HepG2 (cell line): ENCODE measurements at regions not wholly inside any gene's neighbourhood (a gene's known extent, or its start where the extent isn't known, plus 50 kb on each side); places are given as distances from the start of the nearest gene placed in this dataset.

Experiments
- ATAC-seq: fragments of 200-7000 bp; cut with Tn5 transposase; 3 replicates; pipeline ENCODE4 v1.9.1; 2020; ENCODE audit warnings: mild to moderate bottlenecking, moderate library complexity
- BruUV-seq: library from RNA; stranded (reverse); fragments of 400-500 nt; replicated peaks from 2 replicates; lab custom pipeline; 2021; lab: Mats Ljungman, UMichigan
- CTCF ChIA-PET: fragments of 300-600 bp; formaldehyde crosslinking; extraction: SDS; loops from one replicate; lab custom pipeline; 2021; ENCODE audit warnings: low total read pairs, inconsistent platforms, low intra/inter-chr PET ratio; lab: Yijun Ruan, JAX
- POLR2A ChIA-PET: fragments of 350-600 bp; sonication (Branson Sonifier 250); formaldehyde crosslinking; loops from one replicate; lab custom pipeline; 2020; ENCODE audit warnings: antibody characterized with exemption, inconsistent platforms; lab: Yijun Ruan, JAX
- DNase-seq: peaks from one replicate; pipeline ENCODE4 v3.0.0-alpha.2; 2015; ENCODE audit warnings: low spot score
- FAIRE-seq: peaks from 3 replicates; lab custom pipeline; 2011; peaks lifted over from hg19 to GRCh38; lab: Jason Lieb, UNC
- H2AFZ ChIP-seq: one replicate; pipeline ENCODE4 v1.6.1; 2011; ENCODE audit warnings: low read length, inconsistent platforms
- H3K27ac ChIP-seq: fragments of 300-600 bp; 3 replicates; pipeline ENCODE4 v1.8.0; 2011; ENCODE audit warnings: mixed run types, mild to moderate bottlenecking, mixed read lengths, low read length, inconsistent platforms; ENCODE audit not compliant: insufficient read depth; ENCODE audit errors: extremely low read length
- H3K27me3 ChIP-seq, 2 experiments: fragments of 200-600 bp in 1 of 2; 2 replicates in 1 of 2; 3 replicates in 1 of 2; pipeline versions ENCODE4 v1.6.0 to v1.8.0; 2011; ENCODE audit warnings: low read length in 2 of 2, mild to moderate bottlenecking in 2 of 2, moderate library complexity in 2 of 2, inconsistent platforms in 1 of 2; ENCODE audit not compliant: insufficient read depth in 2 of 2, control insufficient read depth in 1 of 2
- H3K36me3 ChIP-seq, 2 experiments: fragments of 200-600 bp in 1 of 2; replicated peaks in 1 of 2; 2 replicates in 1 of 2; 3 replicates in 1 of 2; pipeline versions ENCODE4 v1.5.1 to v1.8.0; 2011; ENCODE audit warnings: low read length in 2 of 2, inconsistent platforms in 1 of 2; ENCODE audit not compliant: insufficient read depth in 2 of 2, control insufficient read depth in 1 of 2
- H3K4me1 ChIP-seq: 2 replicates; pipeline ENCODE4 v1.5.1; 2012; ENCODE audit warnings: low read length, inconsistent platforms; ENCODE audit not compliant: insufficient read depth
- H3K4me2 ChIP-seq: 2 replicates; pipeline ENCODE4 v1.6.0; 2011; ENCODE audit warnings: low read depth, low read length, inconsistent platforms
- H3K4me3 ChIP-seq, 3 experiments: fragments of 200-600 bp in 1 of 3; sonication (generic), shearing (Covaris generic) in 1 of 3; replicated peaks in 1 of 3; 2 replicates each; pipeline ENCODE4 v1.5.1; 2011 to 2016; ENCODE audit warnings: low read length in 3 of 3, inconsistent platforms in 2 of 3, low read depth in 2 of 3, mild to moderate bottlenecking in 2 of 3, control low read depth in 1 of 3, mixed read lengths in 1 of 3; ENCODE audit not compliant: insufficient read depth in 1 of 3
- H3K79me2 ChIP-seq: one replicate; pipeline ENCODE4 v1.6.1; 2011; ENCODE audit warnings: low read length, inconsistent platforms; ENCODE audit not compliant: insufficient read depth
- H3K9ac ChIP-seq: 2 replicates; pipeline ENCODE4 v1.6.0; 2011; ENCODE audit warnings: mild to moderate bottlenecking, low read depth, low read length, inconsistent platforms; ENCODE audit not compliant: insufficient read depth
- H3K9me3 ChIP-seq: 2 replicates; pipeline ENCODE4 v1.5.1; 2012; ENCODE audit warnings: mild to moderate bottlenecking, low read length
- H4K20me1 ChIP-seq: 2 replicates; pipeline ENCODE4 v1.6.0; 2011; ENCODE audit warnings: inconsistent platforms, mild to moderate bottlenecking, low read length, moderate library complexity; ENCODE audit not compliant: insufficient read depth
- BHLHE40 ChIP-seq: IDR thresholded peaks from 2 replicates; pipeline ENCODE4 v1.6.1; 2011; ENCODE audit warnings: low read length, improper control_type of control experiment
- CREB1 ChIP-seq, 2 experiments: fragments of 450-650 bp in 1 of 2; IDR thresholded peaks; 2 replicates each; pipeline ENCODE4 v1.6.1; 2016 to 2017; ENCODE audit warnings: control low read depth in 1 of 2, mild to moderate bottlenecking in 1 of 2, missing compliant biosample characterization in 1 of 2, missing genetic modification characterization in 1 of 2
- FOXJ3 ChIP-seq: sonication (generic); formaldehyde crosslinking; IDR thresholded peaks from 2 replicates; pipeline ENCODE4 v1.4.0; 2020; ENCODE audit warnings: missing genetic modification reagents, mild to moderate bottlenecking, borderline replicate concordance
- NR2F6 ChIP-seq, 2 experiments: IDR thresholded peaks; 2 replicates each; pipeline ENCODE4 v1.6.1; 2016; ENCODE audit warnings: antibody characterized with exemption in 1 of 2, mild to moderate bottlenecking in 1 of 2
- PAF1 ChIP-seq: IDR thresholded peaks from 2 replicates; pipeline ENCODE4 v1.6.1; 2016; ENCODE audit warnings: missing genetic modification reagents, missing compliant biosample characterization
- PHF20 ChIP-seq: sonication (generic); formaldehyde crosslinking; IDR thresholded peaks from 2 replicates; pipeline ENCODE4 v1.5.0; 2020; ENCODE audit warnings: mild to moderate bottlenecking, missing genetic modification reagents
- PPARG ChIP-seq: conservative IDR thresholded peaks from 2 replicates; pipeline ENCODE4 v1.6.1; 2016; ENCODE audit warnings: missing biosample characterization, missing genetic modification reagents
- TCF7L2 ChIP-seq: IDR thresholded peaks from 2 replicates; pipeline ENCODE4 v1.6.1; 2011; ENCODE audit warnings: mild to moderate bottlenecking, low read depth, low read length, moderate library complexity
- WIZ ChIP-seq: sonication (generic); formaldehyde crosslinking; IDR thresholded peaks from 2 replicates; pipeline ENCODE4 v1.5.1; 2020; ENCODE audit warnings: mild to moderate bottlenecking, missing genetic modification reagents
- ZNF512 ChIP-seq: sonication (generic); formaldehyde crosslinking; IDR thresholded peaks from 2 replicates; pipeline ENCODE4 v1.4.0; 2020; ENCODE audit warnings: mild to moderate bottlenecking, missing genetic modification reagents
- ZNF549 ChIP-seq: sonication (generic); formaldehyde crosslinking; IDR thresholded peaks from 2 replicates; pipeline ENCODE4 v1.5.0; 2020; ENCODE audit warnings: missing genetic modification reagents
- ZNF558 ChIP-seq: sonication (generic); formaldehyde crosslinking; IDR thresholded peaks from 2 replicates; pipeline ENCODE4 v1.9.0; 2022; ENCODE audit warnings: mild to moderate bottlenecking, missing genetic modification reagents, borderline replicate concordance
- ZNF644 ChIP-seq: IDR thresholded peaks from 2 replicates; pipeline ENCODE4 v1.6.1; 2016; ENCODE audit warnings: low read depth
- ZNF775 ChIP-seq: sonication (generic); formaldehyde crosslinking; IDR thresholded peaks from 2 replicates; pipeline ENCODE4 v1.4.0; 2020; ENCODE audit warnings: missing genetic modification reagents, mild to moderate bottlenecking, moderate library complexity, borderline replicate concordance
- in situ Hi-C: cut with HindIII; loops from 2 replicates; pipeline ENCODE4 v1.10.0; 2017; ENCODE audit warnings: low pct_unique_long_range_greater_than_20kb; ENCODE audit not compliant: extremely low pct_ligation_motif_present
- intact Hi-C: fragments of 100-400 bp; cut with micrococcal nuclease; formaldehyde crosslinking; loops from one replicate; pipeline ENCODE4 v1.10.0; 2022; ENCODE audit not compliant: unreplicated experiment
- TF ChIP-seq, protein P1 (sequence below): sonication (generic); formaldehyde crosslinking; IDR thresholded peaks from 2 replicates; pipeline ENCODE4 v1.4.0; 2020; ENCODE audit warnings: missing genetic modification reagents
- TF ChIP-seq, protein P2 (sequence below): sonication (generic); formaldehyde crosslinking; IDR thresholded peaks from 2 replicates; pipeline ENCODE4 v1.4.0; 2020; ENCODE audit warnings: missing genetic modification reagents

- Histone ChIP-seq H3K79me2 (no peaks in the 10 kb centered on the region), H3K36me3 (no peaks in the 10 kb centered on the region), H2AFZ (no peak overlapping the region), H3K4me1 (no peaks in the 10 kb centered on the region), H3K9ac (no peak overlapping the region), H3K4me3 (no peak overlapping the region), H3K4me2 (no peak overlapping the region), H3K27ac (no peak overlapping the region), H3K27me3 (no peaks in the 10 kb centered on the region), H4K20me1 (no peaks in the 10 kb centered on the region), H3K9me3 (no peaks in the 10 kb centered on the region)
- in situ Hi-C loops (no loop called here), intact Hi-C loops (no loop called here)
- DNase-seq (no peak), FAIRE-seq (no peak), ATAC-seq (no peak)
- no TSS peak for BruUV-seq
- ChIA-PET POLR2A (no interaction called here), CTCF (no interaction called here)
- TF ChIP-seq ZNF775 (CRISPR knock-in tag) (no peak), ZNF644 (CRISPR knock-in tag) (no peak), PHF20 (CRISPR knock-in tag) (no peak), ZNF512 (CRISPR knock-in tag) (no peak), BHLHE40 (no peak), PPARG (CRISPR knock-in tag) (no peak), ZNF549 (no peak), ZNF558 (CRISPR knock-in tag) (no peak), TCF7L2 (no peak), CREB1 (IDR thresholded peaks at IDR 0.05) (no peak), CREB1 (CRISPR knock-in tag; IDR thresholded peaks at IDR 0.05) (no peak), WIZ (CRISPR knock-in tag) (no peak), NR2F6 (IDR thresholded peaks at IDR 0.05) (no peak), NR2F6 (CRISPR knock-in tag; IDR thresholded peaks at IDR 0.05) (no peak), PAF1 (CRISPR knock-in tag) (no peak), FOXJ3 (CRISPR knock-in tag) (no peak)
- TF ChIP-seq, protein P1, sequence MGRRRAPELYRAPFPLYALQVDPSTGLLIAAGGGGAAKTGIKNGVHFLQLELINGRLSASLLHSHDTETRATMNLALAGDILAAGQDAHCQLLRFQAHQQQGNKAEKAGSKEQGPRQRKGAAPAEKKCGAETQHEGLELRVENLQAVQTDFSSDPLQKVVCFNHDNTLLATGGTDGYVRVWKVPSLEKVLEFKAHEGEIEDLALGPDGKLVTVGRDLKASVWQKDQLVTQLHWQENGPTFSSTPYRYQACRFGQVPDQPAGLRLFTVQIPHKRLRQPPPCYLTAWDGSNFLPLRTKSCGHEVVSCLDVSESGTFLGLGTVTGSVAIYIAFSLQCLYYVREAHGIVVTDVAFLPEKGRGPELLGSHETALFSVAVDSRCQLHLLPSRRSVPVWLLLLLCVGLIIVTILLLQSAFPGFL (CRISPR knock-in tag): no peak
- TF ChIP-seq, protein P2, sequence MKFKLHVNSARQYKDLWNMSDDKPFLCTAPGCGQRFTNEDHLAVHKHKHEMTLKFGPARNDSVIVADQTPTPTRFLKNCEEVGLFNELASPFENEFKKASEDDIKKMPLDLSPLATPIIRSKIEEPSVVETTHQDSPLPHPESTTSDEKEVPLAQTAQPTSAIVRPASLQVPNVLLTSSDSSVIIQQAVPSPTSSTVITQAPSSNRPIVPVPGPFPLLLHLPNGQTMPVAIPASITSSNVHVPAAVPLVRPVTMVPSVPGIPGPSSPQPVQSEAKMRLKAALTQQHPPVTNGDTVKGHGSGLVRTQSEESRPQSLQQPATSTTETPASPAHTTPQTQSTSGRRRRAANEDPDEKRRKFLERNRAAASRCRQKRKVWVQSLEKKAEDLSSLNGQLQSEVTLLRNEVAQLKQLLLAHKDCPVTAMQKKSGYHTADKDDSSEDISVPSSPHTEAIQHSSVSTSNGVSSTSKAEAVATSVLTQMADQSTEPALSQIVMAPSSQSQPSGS (CRISPR knock-in tag): no peak
Observed at GRCh38 chr12:77608271-77608824, 222.3 kb upstream of the NAV3 start.
